Type B pancreatic cell (in vitro differentiated cells): ENCODE measurements at regions not wholly inside any gene's neighbourhood (a gene's known extent, or its start where the extent isn't known, plus 50 kb on each side); places are given as distances from the start of the nearest gene placed in this dataset.

Experiments
- DNase-seq: peaks from one replicate; pipeline ENCODE4 v3.0.0; 2021; ENCODE audit warnings: mixed read lengths; ENCODE audit not compliant: unreplicated experiment; ENCODE audit errors: extremely low spot score
- H3K27ac Mint-ChIP-seq: 2 replicates; pipeline ENCODE4 v1.8.0; 2021; ENCODE audit warnings: mild to moderate bottlenecking, mixed read lengths
- H3K27me3 Mint-ChIP-seq: 2 replicates; pipeline ENCODE4 v1.8.0; 2021; ENCODE audit warnings: mixed read lengths
- H3K36me3 Mint-ChIP-seq: 2 replicates; pipeline ENCODE4 v1.8.0; 2021; ENCODE audit warnings: mixed read lengths
- H3K4me1 Mint-ChIP-seq: one replicate; pipeline ENCODE4 v1.8.0; 2021; ENCODE audit warnings: mixed read lengths; ENCODE audit not compliant: unreplicated experiment
- H3K4me3 Mint-ChIP-seq: 2 replicates; pipeline ENCODE4 v1.8.0; 2021; ENCODE audit warnings: mild to moderate bottlenecking, mixed read lengths
- H3K9me3 Mint-ChIP-seq: 2 replicates; pipeline ENCODE4 v1.8.0; 2021; ENCODE audit warnings: mixed read lengths
- TF ChIP-seq, protein P1 (sequence below): fragments of 200-600 bp; sonication (generic); conservative IDR thresholded peaks from 2 replicates; pipeline ENCODE4 v1.5.0; 2021; ENCODE audit warnings: antibody characterized with exemption, mild to moderate bottlenecking

DNA sequence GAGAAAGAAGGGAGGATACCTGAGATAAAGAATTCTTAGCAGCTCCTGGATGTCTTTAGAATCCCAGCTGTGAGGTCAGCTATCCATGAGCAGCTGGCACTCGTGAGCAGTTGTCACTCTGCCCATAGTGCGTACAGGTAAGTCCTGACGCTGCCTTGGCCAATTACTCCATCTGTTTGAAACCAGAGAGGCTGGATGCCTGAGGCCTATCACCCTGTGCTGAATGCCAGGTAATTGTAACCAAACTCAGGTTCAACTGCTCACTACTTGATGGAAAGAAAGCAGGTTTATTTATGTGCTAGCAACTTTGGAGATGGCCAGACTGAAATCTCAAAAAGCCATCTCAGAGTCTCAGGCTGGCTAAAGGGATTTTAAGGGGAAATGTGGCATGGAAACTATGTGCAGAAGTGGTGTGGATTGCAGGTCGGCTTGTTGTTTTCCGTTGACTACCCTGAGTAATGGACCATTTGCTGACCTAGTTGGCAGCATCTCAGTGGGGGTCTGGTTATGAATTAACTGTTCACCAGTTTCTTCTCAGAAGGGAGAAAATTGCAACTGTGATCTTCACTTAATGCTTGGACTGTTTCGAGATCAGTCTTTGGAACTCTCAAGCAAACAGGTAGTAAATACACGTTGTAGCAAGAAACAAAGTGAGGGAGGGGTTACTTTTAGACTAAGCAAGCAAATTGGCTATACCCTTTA, 1614.0 kb upstream of the PCDH10 start:
- H3K9me3 Mint-ChIP-seq, result peaks cover 6% of the 10 kb centered on the region
- no peaks in the 10 kb centered on the region for H3K27me3 Mint-ChIP-seq
- TF ChIP-seq, protein P1, sequence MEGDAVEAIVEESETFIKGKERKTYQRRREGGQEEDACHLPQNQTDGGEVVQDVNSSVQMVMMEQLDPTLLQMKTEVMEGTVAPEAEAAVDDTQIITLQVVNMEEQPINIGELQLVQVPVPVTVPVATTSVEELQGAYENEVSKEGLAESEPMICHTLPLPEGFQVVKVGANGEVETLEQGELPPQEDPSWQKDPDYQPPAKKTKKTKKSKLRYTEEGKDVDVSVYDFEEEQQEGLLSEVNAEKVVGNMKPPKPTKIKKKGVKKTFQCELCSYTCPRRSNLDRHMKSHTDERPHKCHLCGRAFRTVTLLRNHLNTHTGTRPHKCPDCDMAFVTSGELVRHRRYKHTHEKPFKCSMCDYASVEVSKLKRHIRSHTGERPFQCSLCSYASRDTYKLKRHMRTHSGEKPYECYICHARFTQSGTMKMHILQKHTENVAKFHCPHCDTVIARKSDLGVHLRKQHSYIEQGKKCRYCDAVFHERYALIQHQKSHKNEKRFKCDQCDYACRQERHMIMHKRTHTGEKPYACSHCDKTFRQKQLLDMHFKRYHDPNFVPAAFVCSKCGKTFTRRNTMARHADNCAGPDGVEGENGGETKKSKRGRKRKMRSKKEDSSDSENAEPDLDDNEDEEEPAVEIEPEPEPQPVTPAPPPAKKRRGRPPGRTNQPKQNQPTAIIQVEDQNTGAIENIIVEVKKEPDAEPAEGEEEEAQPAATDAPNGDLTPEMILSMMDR, result no peak
- H3K4me3 Mint-ChIP-seq, result no peak overlapping the region
- H3K4me1 Mint-ChIP-seq, result peaks cover 11% of the 10 kb centered on the region
- no peaks in the 10 kb centered on the region for H3K36me3 Mint-ChIP-seq
- peak overlapping the region; percentile 31 for H3K27ac Mint-ChIP-seq
- no peak for DNase-seq

DNA sequence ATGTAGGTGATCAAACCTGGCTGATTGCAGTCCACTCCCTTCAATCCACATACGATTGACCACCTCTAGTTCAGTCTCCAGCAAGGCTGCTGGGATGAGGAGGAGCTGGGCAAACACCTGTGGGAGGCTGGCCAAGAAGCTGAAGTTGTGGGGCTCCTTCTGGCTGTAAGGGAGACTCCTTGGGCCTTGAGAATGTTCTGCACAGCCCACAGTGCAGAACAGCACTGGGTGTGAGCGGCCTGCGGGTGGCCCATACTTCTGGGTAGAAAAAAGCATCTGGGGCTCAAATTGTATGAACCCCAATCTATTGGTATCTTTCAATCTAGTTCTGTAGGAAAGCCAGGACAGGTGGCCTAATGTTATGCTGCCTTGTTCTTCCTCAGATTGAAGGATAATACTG, 1608.8 kb upstream of the PCDH10 start:
- no peaks in the 10 kb centered on the region for H3K36me3 Mint-ChIP-seq
- no peak overlapping the region for H3K4me3 Mint-ChIP-seq
- no peak for DNase-seq
- no peak overlapping the region for H3K27ac Mint-ChIP-seq
- no peaks in the 10 kb centered on the region for H3K4me1 Mint-ChIP-seq
- H3K9me3 Mint-ChIP-seq, result no peaks in the 10 kb centered on the region
- no peaks in the 10 kb centered on the region for H3K27me3 Mint-ChIP-seq
- TF ChIP-seq, protein P1, result no peak

DNA sequence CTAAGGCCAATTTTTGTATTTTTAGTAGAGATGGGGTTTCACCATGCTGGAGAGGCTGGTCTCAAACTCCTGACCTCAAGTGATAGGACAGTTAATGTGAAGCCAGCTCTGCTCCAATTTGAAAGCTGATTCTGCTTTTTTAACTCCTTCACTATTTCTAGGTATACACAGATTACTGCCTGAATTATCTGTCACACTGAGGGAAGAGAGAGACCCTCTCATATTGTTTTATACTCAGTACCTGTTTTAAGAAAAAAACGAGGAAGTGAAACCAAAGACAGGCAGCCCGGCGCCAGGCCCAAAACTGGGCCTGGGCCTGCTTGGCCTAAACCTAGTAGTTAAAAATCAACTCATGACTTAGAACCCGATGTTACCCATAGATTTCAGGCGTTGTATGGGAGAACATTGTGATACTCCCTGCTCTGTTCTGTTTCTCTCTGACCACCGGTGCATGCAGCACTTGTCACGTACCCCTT, 1601.5 kb upstream of the PCDH10 start:
- Mint-ChIP-seq H3K27ac (no peak overlapping the region), H3K36me3 (no peaks in the 10 kb centered on the region), H3K9me3 (no peaks in the 10 kb centered on the region)

DNA sequence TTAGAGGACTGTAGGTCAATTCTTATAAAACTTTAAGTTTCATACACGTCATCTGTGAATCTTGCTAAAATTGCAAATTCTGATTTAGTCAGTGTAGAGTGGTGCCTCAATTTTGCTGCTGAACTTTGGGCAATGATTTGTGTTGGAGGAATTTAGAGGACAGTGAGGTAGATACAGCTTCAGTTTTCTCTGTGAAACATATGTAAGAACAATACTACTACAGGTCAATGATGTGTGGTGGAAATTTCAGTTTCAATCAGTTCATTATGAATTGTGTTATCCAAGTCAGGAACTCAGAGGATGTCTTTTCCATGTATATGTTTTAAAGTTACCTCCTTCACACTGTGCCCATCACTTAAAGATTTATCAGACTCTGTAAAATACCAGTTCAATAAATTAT, 1597.8 kb upstream of the PCDH10 start:
- H3K27ac Mint-ChIP-seq, result no peak overlapping the region
- no peaks in the 10 kb centered on the region for H3K9me3 Mint-ChIP-seq
- no peak overlapping the region for H3K4me3 Mint-ChIP-seq
- no peaks in the 10 kb centered on the region for H3K36me3 Mint-ChIP-seq
- TF ChIP-seq, protein P1, result no peak
- no peaks in the 10 kb centered on the region for H3K27me3 Mint-ChIP-seq
- DNase-seq, result no peak
- no peaks in the 10 kb centered on the region for H3K4me1 Mint-ChIP-seq

More for the DNA sequence above, 1601.5 kb upstream of the PCDH10 start:
- H3K4me3 Mint-ChIP-seq, result no peak overlapping the region
- TF ChIP-seq, protein P1, result no peak
- H3K4me1 Mint-ChIP-seq, result no peaks in the 10 kb centered on the region
- no peaks in the 10 kb centered on the region for H3K27me3 Mint-ChIP-seq
- DNase-seq, result no peak

DNA sequence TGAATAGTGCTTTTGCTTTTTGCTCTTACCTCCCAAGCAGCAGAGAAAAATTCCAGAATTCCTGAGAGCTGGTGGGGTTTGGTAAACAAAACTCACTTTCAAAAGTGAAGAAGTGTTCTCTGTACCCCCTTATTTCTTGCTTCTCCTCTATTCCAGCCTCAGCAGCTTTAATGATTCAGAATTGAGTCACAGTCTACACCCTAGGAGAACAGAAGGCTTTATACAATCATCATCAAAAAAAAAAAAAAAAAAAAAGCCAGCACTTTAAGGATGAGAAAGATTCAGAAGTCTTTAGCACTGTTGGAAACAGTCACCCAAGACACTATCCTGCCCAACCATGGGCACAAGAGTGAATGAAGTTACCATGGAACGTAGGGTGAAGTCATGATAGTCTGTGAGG, 1583.1 kb upstream of the PCDH10 start:
- H3K4me1 Mint-ChIP-seq, result no peaks in the 10 kb centered on the region
- H3K27ac Mint-ChIP-seq, result no peak overlapping the region
- no peaks in the 10 kb centered on the region for H3K27me3 Mint-ChIP-seq
- no peak for DNase-seq
- TF ChIP-seq, protein P1, result no peak
- no peak overlapping the region for H3K4me3 Mint-ChIP-seq
- H3K36me3 Mint-ChIP-seq, result no peaks in the 10 kb centered on the region
- no peaks in the 10 kb centered on the region for H3K9me3 Mint-ChIP-seq
